ENCODE measurements at regions not wholly inside any gene's neighbourhood (a gene's known extent, or its start where the extent isn't known, plus 50 kb on each side); places are given as distances from the start of the nearest gene placed in this dataset.
"Not testable (repeated sequence)": the region's sequence is repeated elsewhere in the genome, so short reads cannot be mapped to it uniquely, and the experiment has no call there.

GRCh38 chr6:26924206-26924605, 264.7 kb upstream of the ZNF322 start:
- not testable (repeated sequence) for TF ChIP-seq POLR2A (IDR thresholded peaks at IDR 0.05; ENCODE audit: low read depth); CTCF (IDR thresholded peaks at IDR 0.05); EP300 (IDR thresholded peaks at IDR 0.05)
